Activated T-cell treated with anti-CD3 and anti-CD28 coated beads, Interleukin-2, amount 50 U/mL, for 4 hours (primary cell): ENCODE measurements at regions not wholly inside any gene's neighbourhood (a gene's known extent, or its start where the extent isn't known, plus 50 kb on each side); places are given as distances from the start of the nearest gene placed in this dataset.
"Not testable (repeated sequence)": the region's sequence is repeated elsewhere in the genome, so short reads cannot be mapped to it uniquely, and the experiment has no call there.

Source experiments
- ATAC-seq, 2 donors: fragments of 200-7000 bp; cut with Tn5 transposase; one replicate each; pipeline ENCODE4 v1.10.0; 2021
- DNase-seq: peaks from one replicate; pipeline ENCODE4 v3.0.0-alpha.2; 2020
- H3K27me3 Mint-ChIP-seq: one replicate; pipeline ENCODE4 v1.8.0; 2021; ENCODE audit warnings: low read depth, mixed read lengths
- H3K36me3 Mint-ChIP-seq: one replicate; pipeline ENCODE4 v1.8.0; 2022; ENCODE audit warnings: mixed read lengths; ENCODE audit not compliant: insufficient read depth
- H3K4me1 Mint-ChIP-seq: one replicate; pipeline ENCODE4 v1.8.0; 2021; ENCODE audit warnings: low read depth, mixed read lengths
- H3K4me3 Mint-ChIP-seq: one replicate; pipeline ENCODE4 v1.8.0; 2021; ENCODE audit warnings: mild to moderate bottlenecking, moderate library complexity, mixed read lengths
- H3K9me3 Mint-ChIP-seq: one replicate; pipeline ENCODE4 v1.8.0; 2021; ENCODE audit warnings: mixed read lengths

DNA sequence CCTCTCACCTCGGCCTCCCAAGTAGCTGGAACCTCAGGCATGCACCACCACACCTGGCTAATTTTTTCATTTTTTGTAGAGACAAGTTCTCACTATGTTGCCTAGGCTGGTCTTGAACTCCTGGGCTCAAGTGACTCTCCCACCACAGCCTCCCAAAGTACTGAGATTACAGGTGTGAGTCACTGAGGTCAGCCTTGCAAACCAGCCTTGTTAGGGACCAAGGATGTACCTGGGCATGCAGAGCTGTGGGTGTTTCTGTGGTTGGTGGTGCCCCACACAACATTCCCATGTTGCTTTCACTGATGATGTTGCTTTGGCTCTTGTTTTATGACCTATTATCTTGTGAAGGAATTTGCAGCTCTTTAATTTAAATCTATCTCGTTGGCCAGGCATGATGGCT, 54.8 kb downstream of the OTUD1 start:
- H3K4me3 Mint-ChIP-seq = no peak overlapping the region
- peaks cover 1% of the 10 kb centered on the region for H3K4me1 Mint-ChIP-seq
- DNase-seq (no peak), ATAC-seq (no peak)
- peaks cover 10% of the 10 kb centered on the region for H3K27me3 Mint-ChIP-seq
- H3K9me3 Mint-ChIP-seq = no peaks in the 10 kb centered on the region
- H3K36me3 Mint-ChIP-seq = no peaks in the 10 kb centered on the region

- no peaks in the 10 kb centered on the region for H3K36me3 Mint-ChIP-seq
- H3K9me3 Mint-ChIP-seq = no peaks in the 10 kb centered on the region
- ATAC-seq (no peak), DNase-seq (no peak)
- peaks cover 7% of the 10 kb centered on the region for H3K27me3 Mint-ChIP-seq
- H3K4me3 Mint-ChIP-seq = no peak overlapping the region
- no peaks in the 10 kb centered on the region for H3K4me1 Mint-ChIP-seq
Observed at GRCh38 chr10:23496727-23497126, 57.9 kb downstream of the OTUD1 start.

DNA sequence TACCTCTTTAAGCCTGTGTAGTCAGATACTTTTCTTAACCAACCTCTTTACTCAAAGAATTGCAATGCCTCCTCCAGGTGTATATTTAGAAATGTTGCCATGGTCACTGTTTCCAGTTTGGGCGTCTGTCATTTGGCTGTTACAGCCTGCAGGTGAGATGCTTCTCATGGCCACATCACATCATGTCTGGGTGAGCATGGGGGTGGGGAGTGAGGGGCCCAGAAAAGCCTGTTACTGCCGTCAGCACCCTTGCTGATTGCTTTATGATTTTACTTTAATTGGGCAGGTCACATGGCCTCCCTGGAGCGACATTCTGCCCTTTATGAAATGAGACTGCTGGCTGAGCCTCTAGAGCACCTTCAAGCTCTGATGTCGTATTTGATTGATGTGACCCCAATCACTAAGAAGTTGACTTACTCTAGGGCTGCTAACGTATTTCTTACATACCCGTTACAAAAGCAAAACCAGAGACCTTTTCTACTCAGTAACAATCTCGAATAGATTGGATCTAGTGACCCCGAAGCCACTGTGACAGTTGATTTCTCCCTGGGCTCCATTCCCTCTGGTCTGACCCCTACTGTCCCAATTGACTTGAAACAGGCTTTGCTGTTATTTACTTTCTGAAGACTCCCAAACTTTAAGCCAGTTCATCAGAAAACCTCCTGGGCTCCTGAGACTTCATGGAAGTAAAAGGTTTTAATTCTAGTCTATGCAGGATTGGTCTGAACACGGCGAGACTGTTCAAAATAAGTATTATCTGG, 60.7 kb downstream of the OTUD1 start:
- Mint-ChIP-seq H3K4me3 (no peak overlapping the region), H3K36me3 (no peaks in the 10 kb centered on the region), H3K9me3 (no peaks in the 10 kb centered on the region), H3K27me3 (peaks cover 5% of the 10 kb centered on the region), H3K4me1 (no peaks in the 10 kb centered on the region)
- DNase-seq (no peak), ATAC-seq (no peak)

- Mint-ChIP-seq H3K36me3 (no peaks in the 10 kb centered on the region), H3K27me3 (peaks cover 1% of the 10 kb centered on the region), H3K4me3 (no peak overlapping the region), H3K9me3 (peaks cover 6% of the 10 kb centered on the region), H3K4me1 (no peaks in the 10 kb centered on the region)
- no peak for DNase-seq
- ATAC-seq = no peak
Observed at GRCh38 chr10:23505797-23506465, 67.1 kb downstream of the OTUD1 start.

- DNase-seq = no peak
- no peaks in the 10 kb centered on the region for H3K36me3 Mint-ChIP-seq
- no peak overlapping the region for H3K4me3 Mint-ChIP-seq
- peaks cover 14% of the 10 kb centered on the region for H3K27me3 Mint-ChIP-seq
- no peak for ATAC-seq
- peaks cover 6% of the 10 kb centered on the region for H3K9me3 Mint-ChIP-seq
- peaks cover 5% of the 10 kb centered on the region for H3K4me1 Mint-ChIP-seq
Observed at GRCh38 chr10:23512355-23513058, 73.6 kb downstream of the OTUD1 start.

- peaks cover 14% of the 10 kb centered on the region for H3K27me3 Mint-ChIP-seq
- not testable (repeated sequence) for ATAC-seq, H3K4me1 Mint-ChIP-seq, H3K9me3 Mint-ChIP-seq, DNase-seq, H3K4me3 Mint-ChIP-seq, H3K36me3 Mint-ChIP-seq
Observed at GRCh38 chr10:23513621-23514020, 74.7 kb downstream of the OTUD1 start.

- peak; percentile 35 to 63 for ATAC-seq
- Mint-ChIP-seq H3K27me3 (peaks cover 18% of the 10 kb centered on the region), H3K36me3 (no peaks in the 10 kb centered on the region), H3K4me3 (no peak overlapping the region), H3K4me1 (peaks cover 5% of the 10 kb centered on the region), H3K9me3 (peaks cover 6% of the 10 kb centered on the region)
- DNase-seq = no peak
Observed at GRCh38 chr10:23514321-23514720, 75.4 kb downstream of the OTUD1 start.

- Mint-ChIP-seq H3K4me3 (no peak overlapping the region), H3K36me3 (no peaks in the 10 kb centered on the region), H3K27me3 (peaks cover 21% of the 10 kb centered on the region), H3K4me1 (peaks cover 5% of the 10 kb centered on the region), H3K9me3 (no peaks in the 10 kb centered on the region)
- DNase-seq = no peak
- no peak for ATAC-seq
Observed at GRCh38 chr10:23516530-23516929, 77.7 kb downstream of the OTUD1 start.

DNA sequence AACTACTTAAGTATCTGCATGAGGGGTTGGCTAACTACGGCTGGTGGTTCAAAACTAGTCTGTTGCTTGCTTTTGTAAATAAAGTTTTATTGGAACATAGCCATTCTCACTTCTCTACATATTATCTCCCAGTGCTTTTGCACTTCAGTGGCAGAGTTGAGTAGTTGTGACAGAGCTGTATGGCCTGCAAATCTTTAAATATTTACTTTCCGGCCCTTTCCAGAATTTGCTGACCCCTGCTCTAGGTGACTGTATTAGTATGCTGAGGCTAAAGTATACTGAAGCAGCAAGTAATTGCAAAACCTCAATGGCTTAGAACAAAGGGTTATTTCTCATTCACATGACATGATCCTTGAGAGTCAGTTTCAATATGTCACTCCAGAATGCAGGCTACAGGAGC, 78.3 kb downstream of the OTUD1 start:
- Mint-ChIP-seq H3K4me1 (peaks cover 5% of the 10 kb centered on the region), H3K27me3 (peaks cover 21% of the 10 kb centered on the region), H3K36me3 (no peaks in the 10 kb centered on the region), H3K9me3 (no peaks in the 10 kb centered on the region), H3K4me3 (no peak overlapping the region)
- DNase-seq = no peak
- no peak for ATAC-seq

DNA sequence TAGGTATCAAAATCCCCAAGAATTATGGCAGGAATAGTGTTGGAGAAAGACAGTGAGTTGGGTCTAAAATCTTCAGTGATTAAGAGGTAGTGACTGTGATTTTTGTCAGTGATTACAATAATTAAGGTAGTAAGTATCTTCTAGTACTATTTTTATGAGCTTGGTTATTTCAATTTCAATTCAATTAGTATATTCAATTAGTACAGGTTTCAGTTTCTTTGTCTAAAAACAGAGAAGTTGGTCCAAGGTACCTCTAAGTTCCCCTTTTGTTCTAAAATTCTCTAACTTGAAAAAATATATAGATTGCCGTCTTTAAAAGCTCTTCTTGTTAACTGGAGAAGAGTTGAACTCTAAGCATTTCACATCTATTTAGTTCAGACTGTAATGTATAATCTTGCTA, 82.9 kb downstream of the OTUD1 start:
- Mint-ChIP-seq H3K4me3 (no peak overlapping the region), H3K27me3 (peaks cover 9% of the 10 kb centered on the region), H3K9me3 (no peaks in the 10 kb centered on the region), H3K4me1 (no peaks in the 10 kb centered on the region), H3K36me3 (no peaks in the 10 kb centered on the region)
- DNase-seq (no peak), ATAC-seq (no peak)

GRCh38 chr10:23522345-23522744, 83.5 kb downstream of the OTUD1 start:
- DNase-seq (no peak), ATAC-seq (no peak)
- Mint-ChIP-seq H3K4me3 (no peak overlapping the region), H3K9me3 (no peaks in the 10 kb centered on the region), H3K36me3 (no peaks in the 10 kb centered on the region), H3K4me1 (no peaks in the 10 kb centered on the region), H3K27me3 (peaks cover 9% of the 10 kb centered on the region)

- H3K27me3 Mint-ChIP-seq = peaks cover 11% of the 10 kb centered on the region
- no peak overlapping the region for H3K4me3 Mint-ChIP-seq
- no peaks in the 10 kb centered on the region for H3K9me3 Mint-ChIP-seq
- H3K36me3 Mint-ChIP-seq = no peaks in the 10 kb centered on the region
- H3K4me1 Mint-ChIP-seq = no peaks in the 10 kb centered on the region
- no peak for ATAC-seq
- DNase-seq = no peak
Observed at GRCh38 chr10:23523251-23523650, 84.4 kb downstream of the OTUD1 start.

DNA sequence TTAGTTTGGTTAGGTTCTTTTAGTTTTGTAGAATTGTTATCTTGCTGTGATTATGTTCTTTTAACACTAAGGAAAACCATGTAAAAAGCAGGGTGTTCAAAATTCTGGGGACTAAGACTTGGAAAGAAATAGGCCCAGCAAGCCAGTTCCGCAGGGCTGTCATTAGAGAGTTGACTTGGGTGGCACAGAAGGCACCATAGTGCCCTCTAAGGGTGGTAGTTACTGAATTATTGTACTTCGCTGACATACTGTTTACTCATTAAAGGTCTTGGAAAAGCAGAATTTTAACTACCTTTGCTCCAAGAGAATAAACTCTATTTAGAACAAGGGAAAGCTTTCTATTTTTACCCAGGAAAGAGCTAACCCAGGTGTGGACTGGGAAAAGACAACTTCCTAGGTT, 86.5 kb downstream of the OTUD1 start:
- DNase-seq = no peak
- peak; percentile 46 to 55 for ATAC-seq
- Mint-ChIP-seq H3K36me3 (no peaks in the 10 kb centered on the region), H3K9me3 (no peaks in the 10 kb centered on the region), H3K27me3 (peaks cover 6% of the 10 kb centered on the region), H3K4me1 (no peaks in the 10 kb centered on the region), H3K4me3 (no peak overlapping the region)

DNA sequence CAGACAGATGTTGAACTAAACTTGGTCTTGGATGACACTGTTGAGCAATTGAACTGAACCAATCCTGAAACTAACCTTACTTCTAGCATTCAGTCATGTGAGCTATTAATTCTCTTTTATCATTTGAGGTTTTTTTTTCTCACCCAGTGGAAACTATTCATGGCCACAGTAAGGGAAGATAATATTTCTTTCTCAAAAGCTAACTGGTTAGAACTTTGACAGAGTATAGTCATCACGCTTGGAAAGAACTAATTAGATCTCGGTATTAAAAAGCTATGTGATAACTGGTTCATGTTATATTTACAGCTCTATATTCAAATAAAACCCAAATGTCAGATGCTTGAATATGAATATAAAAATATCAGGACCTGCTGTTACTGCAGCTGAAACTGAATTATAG, 89.5 kb downstream of the OTUD1 start:
- Mint-ChIP-seq H3K27me3 (peaks cover 4% of the 10 kb centered on the region), H3K36me3 (no peaks in the 10 kb centered on the region), H3K4me1 (peaks cover under 1% of the 10 kb centered on the region), H3K4me3 (no peak overlapping the region), H3K9me3 (no peaks in the 10 kb centered on the region)
- DNase-seq (no peak), ATAC-seq (peak in 1 of 2 donors; percentile 16)

GRCh38 chr10:23529625-23530024, 90.8 kb downstream of the OTUD1 start:
- DNase-seq = no peak
- ATAC-seq = no peak
- Mint-ChIP-seq H3K36me3 (no peaks in the 10 kb centered on the region), H3K4me3 (no peak overlapping the region), H3K9me3 (no peaks in the 10 kb centered on the region), H3K27me3 (peaks cover 4% of the 10 kb centered on the region), H3K4me1 (peaks cover 7% of the 10 kb centered on the region)
